ENCODE measurements at regions not wholly inside any gene's neighbourhood (a gene's known extent, or its start where the extent isn't known, plus 50 kb on each side); places are given as distances from the start of the nearest gene placed in this dataset.

DNA sequence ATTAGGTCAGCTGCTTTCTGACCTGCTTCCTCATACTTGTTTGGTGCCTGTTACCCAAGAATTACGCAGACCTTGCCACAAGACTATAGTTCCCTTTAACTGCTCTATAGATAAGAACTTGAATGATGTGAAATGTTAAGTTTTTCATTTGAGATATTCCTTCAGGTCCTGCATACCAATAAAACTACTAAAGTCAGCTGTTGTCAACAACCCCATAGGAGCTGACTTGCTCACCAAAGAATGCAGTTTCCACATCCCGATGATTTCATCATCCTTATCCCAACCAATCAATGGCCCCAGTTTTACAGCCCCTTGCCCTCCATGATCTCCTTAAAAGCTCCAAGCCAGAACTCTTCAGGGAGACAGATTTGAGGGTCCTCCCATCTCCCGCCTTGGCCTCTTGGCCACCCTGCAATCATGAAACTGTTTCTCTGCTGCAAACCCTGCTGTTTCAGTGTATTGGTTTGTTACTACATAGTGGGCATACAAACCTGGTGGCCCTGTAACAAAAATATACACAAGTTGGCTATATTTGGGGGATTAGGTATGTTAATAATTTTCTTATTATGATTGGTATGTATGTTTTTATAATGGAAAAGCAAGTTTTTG lies 396.3 kb upstream of the CHST9 start:
- H3K4me1 ChIP-seq (ENCODE audit: control insufficient read depth, insufficient read depth, low read length), result peaks cover 4% of the 10 kb centered on the region; the same call in 1 of the 2 replicates
- peaks cover 15% of the 10 kb centered on the region for H3K9me3 ChIP-seq (ENCODE audit: control insufficient read depth, insufficient read depth, low read depth, low read length)
- no peaks in the 10 kb centered on the region for H3K36me3 ChIP-seq (ENCODE audit: control insufficient read depth, insufficient read depth, low read length)
- H3K4me3 ChIP-seq (ENCODE audit: low read depth, low read length), result no peak overlapping the region
- H3K27me3 ChIP-seq (ENCODE audit: control insufficient read depth, insufficient read depth, low read length), result no peaks in the 10 kb centered on the region
- H3K27ac ChIP-seq (ENCODE audit: low read depth, low read length), result no peak overlapping the region
- no peak overlapping the region for H3K9ac ChIP-seq (ENCODE audit: low read length)

DNA sequence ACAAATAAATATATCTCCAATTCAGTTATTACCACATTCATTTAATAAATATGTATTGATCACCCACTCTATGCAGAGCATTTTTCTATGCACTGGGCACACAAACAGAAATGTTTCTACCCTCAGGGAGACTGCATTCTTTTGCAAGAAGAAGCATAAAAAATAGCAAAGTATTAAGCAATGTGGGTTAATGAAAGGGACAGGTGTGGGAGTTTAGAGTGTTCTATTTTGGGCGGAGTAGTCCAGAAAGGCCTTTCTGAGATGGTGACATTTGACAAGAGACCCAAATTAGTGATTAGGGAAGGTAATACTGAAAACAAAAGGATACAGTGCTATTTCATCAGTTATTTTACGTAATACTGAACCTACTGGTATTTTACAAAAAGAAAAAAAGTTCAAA lies 394.3 kb upstream of the CHST9 start:
- Histone ChIP-seq H3K4me3 (ENCODE audit: low read depth, low read length) (no peak overlapping the region), H3K9ac (ENCODE audit: low read length) (no peak overlapping the region), H3K4me1 (ENCODE audit: control insufficient read depth, insufficient read depth, low read length) (peaks cover 4% of the 10 kb centered on the region; the same call in 1 of the 2 replicates), H3K27ac (ENCODE audit: low read depth, low read length) (no peak overlapping the region), H3K36me3 (ENCODE audit: control insufficient read depth, insufficient read depth, low read length) (no peaks in the 10 kb centered on the region), H3K27me3 (ENCODE audit: control insufficient read depth, insufficient read depth, low read length) (no peaks in the 10 kb centered on the region), H3K9me3 (ENCODE audit: control insufficient read depth, insufficient read depth, low read depth, low read length) (peaks cover 15% of the 10 kb centered on the region)

DNA sequence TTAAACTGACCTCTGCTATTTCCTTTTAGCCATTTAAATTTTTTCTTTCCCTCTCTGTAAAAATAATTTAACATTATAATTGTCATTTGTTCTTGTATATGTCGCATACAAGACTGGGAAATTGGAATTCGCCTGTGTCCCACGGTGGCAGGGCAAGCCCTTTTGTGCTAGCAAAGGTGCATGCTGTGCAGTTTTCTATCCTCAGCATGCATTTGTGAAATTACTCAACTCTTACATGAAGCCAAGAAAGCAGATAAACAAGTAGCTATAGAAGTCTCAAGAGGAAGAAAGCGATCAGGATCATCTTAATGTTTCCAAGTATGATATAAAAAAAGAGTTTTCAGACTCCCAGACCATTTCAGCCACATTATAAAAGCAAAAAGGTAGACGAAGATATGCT lies 392.6 kb upstream of the CHST9 start:
- H3K9ac ChIP-seq (ENCODE audit: low read length), result no peak overlapping the region
- no peaks in the 10 kb centered on the region for H3K36me3 ChIP-seq (ENCODE audit: control insufficient read depth, insufficient read depth, low read length)
- peaks cover 4% of the 10 kb centered on the region; the same call in 1 of the 2 replicates for H3K4me1 ChIP-seq (ENCODE audit: control insufficient read depth, insufficient read depth, low read length)
- H3K4me3 ChIP-seq (ENCODE audit: low read depth, low read length), result no peak overlapping the region
- H3K9me3 ChIP-seq (ENCODE audit: control insufficient read depth, insufficient read depth, low read depth, low read length), result peaks cover 13% of the 10 kb centered on the region
- H3K27ac ChIP-seq (ENCODE audit: low read depth, low read length), result no peak overlapping the region
- no peaks in the 10 kb centered on the region for H3K27me3 ChIP-seq (ENCODE audit: control insufficient read depth, insufficient read depth, low read length)

DNA sequence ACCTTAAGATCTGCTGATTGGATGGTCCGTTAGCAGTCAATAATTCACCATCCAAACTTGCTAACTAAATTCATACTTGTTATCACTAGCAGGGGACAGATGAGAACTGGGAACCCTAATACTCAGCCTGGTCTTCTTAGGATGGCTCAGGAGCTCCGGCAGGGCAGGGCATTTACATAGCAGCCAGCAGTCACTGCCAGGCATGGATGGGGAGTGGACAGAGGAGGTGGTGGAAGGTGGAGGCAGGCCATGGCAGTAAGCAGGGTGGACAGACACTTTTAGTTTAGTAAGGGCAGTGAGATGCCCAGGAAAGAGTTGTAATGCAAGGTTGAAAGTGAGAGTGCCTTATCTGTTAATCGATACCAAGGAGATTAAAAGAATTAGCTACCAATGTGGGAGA lies 392.2 kb upstream of the CHST9 start:
- Histone ChIP-seq H3K4me1 (ENCODE audit: control insufficient read depth, insufficient read depth, low read length) (peaks cover 4% of the 10 kb centered on the region; the same call in 1 of the 2 replicates), H3K36me3 (ENCODE audit: control insufficient read depth, insufficient read depth, low read length) (no peaks in the 10 kb centered on the region), H3K4me3 (ENCODE audit: low read depth, low read length) (no peak overlapping the region), H3K27ac (ENCODE audit: low read depth, low read length) (no peak overlapping the region), H3K9ac (ENCODE audit: low read length) (no peak overlapping the region), H3K9me3 (ENCODE audit: control insufficient read depth, insufficient read depth, low read depth, low read length) (peaks cover 8% of the 10 kb centered on the region), H3K27me3 (ENCODE audit: control insufficient read depth, insufficient read depth, low read length) (no peaks in the 10 kb centered on the region)

DNA sequence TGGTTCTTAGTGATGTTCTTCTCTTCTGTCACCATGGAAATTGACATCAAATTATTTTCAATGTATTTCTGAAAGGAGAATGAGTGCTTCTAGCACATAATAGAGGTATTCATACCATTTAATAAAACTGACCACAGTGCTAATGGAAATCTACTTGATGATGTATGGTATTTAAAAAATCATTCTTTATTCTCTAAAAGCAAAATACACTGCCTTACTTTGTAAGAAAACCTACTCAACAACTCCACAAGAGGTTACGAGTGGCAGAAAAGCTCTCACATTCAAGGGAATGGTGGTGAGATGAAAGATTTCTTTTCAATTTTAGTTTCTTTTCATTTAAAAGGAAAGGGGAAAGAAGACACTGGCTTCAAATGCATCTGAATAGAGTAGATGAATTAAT lies 382.3 kb upstream of the CHST9 start:
- Histone ChIP-seq H3K36me3 (ENCODE audit: control insufficient read depth, insufficient read depth, low read length) (no peaks in the 10 kb centered on the region), H3K4me1 (ENCODE audit: control insufficient read depth, insufficient read depth, low read length) (peaks cover 9% of the 10 kb centered on the region), H3K9ac (ENCODE audit: low read length) (no peak overlapping the region), H3K27ac (ENCODE audit: low read depth, low read length) (no peak overlapping the region), H3K9me3 (ENCODE audit: control insufficient read depth, insufficient read depth, low read depth, low read length) (peaks cover 8% of the 10 kb centered on the region), H3K4me3 (ENCODE audit: low read depth, low read length) (no peak overlapping the region), H3K27me3 (ENCODE audit: control insufficient read depth, insufficient read depth, low read length) (no peaks in the 10 kb centered on the region)

DNA sequence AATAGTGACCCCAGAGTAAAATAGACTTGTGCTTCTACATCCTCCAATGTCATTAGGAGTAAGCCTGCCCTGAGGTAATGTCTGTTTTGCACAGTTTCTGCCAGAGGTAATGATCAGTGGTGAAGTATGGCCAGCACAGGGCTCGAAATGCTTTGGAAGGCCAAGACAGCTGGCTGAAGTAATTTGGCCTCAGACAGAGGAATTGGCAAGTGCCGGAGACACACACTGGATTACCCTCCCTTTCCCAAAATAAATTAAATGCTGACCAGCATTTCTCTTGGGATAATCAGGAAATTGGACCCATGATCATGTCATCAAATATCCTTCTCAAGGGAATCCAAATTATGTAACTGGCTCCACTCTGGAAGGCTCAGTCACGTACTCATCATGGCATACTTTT lies 379.0 kb upstream of the CHST9 start:
- Histone ChIP-seq H3K9ac (ENCODE audit: low read length) (no peak overlapping the region), H3K4me1 (ENCODE audit: control insufficient read depth, insufficient read depth, low read length) (peaks cover 26% of the 10 kb centered on the region), H3K27me3 (ENCODE audit: control insufficient read depth, insufficient read depth, low read length) (no peaks in the 10 kb centered on the region), H3K27ac (ENCODE audit: low read depth, low read length) (no peak overlapping the region), H3K4me3 (ENCODE audit: low read depth, low read length) (no peak overlapping the region), H3K9me3 (ENCODE audit: control insufficient read depth, insufficient read depth, low read depth, low read length) (peaks cover under 1% of the 10 kb centered on the region), H3K36me3 (ENCODE audit: control insufficient read depth, insufficient read depth, low read length) (no peaks in the 10 kb centered on the region)

DNA sequence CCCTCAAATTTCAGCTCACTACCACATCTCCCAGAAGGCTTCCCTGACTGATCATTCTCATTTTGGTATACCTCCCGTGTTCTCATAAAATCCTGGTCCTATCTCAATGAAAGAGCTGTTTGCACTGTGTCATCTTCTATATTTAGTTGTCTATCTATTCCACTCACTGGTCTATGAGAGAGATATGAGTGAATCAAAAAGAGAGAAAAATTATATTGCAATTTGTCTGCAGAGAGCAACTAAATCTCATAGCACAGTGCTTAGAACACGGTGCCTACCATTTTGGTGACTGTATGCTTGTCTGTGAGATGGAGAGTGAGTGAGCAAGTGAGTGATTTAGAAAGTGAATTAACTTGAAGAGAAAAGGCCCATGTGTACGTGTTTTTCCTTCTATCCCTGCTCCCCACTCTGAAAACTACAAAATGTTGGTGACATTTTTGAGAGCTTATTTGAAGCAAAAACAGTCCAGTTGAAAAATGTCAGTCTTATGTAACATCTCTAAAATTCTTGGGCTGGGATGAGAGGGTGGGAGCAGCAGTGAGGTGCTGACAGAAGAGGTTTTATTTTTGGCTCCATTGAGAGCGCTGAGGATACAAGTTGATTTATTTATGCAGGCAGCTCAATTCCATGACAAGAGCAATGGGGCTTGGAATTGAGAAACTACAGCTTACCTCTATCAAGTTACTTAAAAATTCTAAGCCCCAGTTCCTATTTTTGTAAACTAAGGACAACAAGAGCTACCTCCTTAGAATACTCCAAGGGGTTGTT lies 373.5 kb upstream of the CHST9 start:
- Histone ChIP-seq H3K27me3 (ENCODE audit: control insufficient read depth, insufficient read depth, low read length) (no peaks in the 10 kb centered on the region), H3K4me3 (ENCODE audit: low read depth, low read length) (no peak overlapping the region), H3K4me1 (ENCODE audit: control insufficient read depth, insufficient read depth, low read length) (peaks cover 42% of the 10 kb centered on the region), H3K36me3 (ENCODE audit: control insufficient read depth, insufficient read depth, low read length) (no peaks in the 10 kb centered on the region), H3K9ac (ENCODE audit: low read length) (no peak overlapping the region), H3K27ac (ENCODE audit: low read depth, low read length) (no peak overlapping the region), H3K9me3 (ENCODE audit: control insufficient read depth, insufficient read depth, low read depth, low read length) (peaks cover 13% of the 10 kb centered on the region)

DNA sequence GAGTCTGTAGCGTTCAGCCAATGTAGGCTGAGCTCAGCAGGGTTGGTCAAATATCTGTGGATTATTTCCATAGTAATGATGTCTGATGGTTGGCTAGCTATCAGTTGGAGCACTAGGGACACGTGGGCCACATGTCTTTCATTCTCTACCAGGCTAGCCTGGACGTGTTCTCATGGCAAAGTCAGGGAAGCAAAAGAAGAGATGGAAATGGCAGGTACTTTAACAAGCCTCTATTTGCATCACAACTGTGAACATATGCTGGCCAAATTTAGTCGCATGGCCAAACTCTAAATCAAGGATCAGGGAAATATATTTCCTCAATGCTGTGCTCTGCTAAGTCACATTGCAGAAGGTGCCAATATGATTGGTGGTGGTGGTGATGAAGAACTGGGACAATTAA lies 371.6 kb upstream of the CHST9 start:
- no peak overlapping the region for H3K4me3 ChIP-seq (ENCODE audit: low read depth, low read length)
- H3K27ac ChIP-seq (ENCODE audit: low read depth, low read length), result no peak overlapping the region
- no peak overlapping the region for H3K9ac ChIP-seq (ENCODE audit: low read length)
- peaks cover 13% of the 10 kb centered on the region for H3K9me3 ChIP-seq (ENCODE audit: control insufficient read depth, insufficient read depth, low read depth, low read length)
- H3K4me1 ChIP-seq (ENCODE audit: control insufficient read depth, insufficient read depth, low read length), result peaks cover 27% of the 10 kb centered on the region
- no peaks in the 10 kb centered on the region for H3K27me3 ChIP-seq (ENCODE audit: control insufficient read depth, insufficient read depth, low read length)
- H3K36me3 ChIP-seq (ENCODE audit: control insufficient read depth, insufficient read depth, low read length), result no peaks in the 10 kb centered on the region

DNA sequence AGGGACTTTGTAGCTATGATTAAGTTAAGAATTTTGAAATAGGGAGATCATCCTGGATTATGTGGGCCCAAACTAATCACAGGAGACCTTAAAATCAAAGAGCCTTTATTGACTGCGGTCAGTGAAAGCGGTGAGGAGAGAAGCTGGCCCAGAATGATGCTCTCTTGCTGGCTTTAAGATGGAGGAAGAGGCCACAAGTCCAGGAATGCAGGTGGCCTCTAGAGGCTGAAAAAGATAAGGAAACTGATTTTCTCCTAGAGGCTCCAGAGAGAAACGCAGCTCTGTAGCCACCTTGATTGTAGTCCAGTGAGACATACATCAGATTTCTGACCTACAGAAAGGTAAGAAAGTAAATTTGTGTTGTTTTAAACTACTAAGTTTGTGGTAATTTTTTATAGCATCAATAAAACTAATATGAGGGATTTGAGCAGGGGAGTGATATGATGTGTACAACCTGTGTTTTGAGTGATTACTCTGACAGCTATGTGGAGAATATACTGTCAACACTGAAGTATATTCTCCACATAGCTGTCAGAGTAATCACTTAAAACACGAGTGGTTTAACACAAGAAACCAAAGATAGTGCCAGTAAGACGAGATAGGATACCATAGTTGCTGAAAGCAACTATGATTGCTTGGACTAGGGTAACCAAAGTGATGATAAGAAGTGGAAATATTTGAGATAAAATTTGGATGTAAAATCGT lies 364.4 kb upstream of the CHST9 start:
- Histone ChIP-seq H3K27me3 (ENCODE audit: control insufficient read depth, insufficient read depth, low read length) (no peaks in the 10 kb centered on the region), H3K9me3 (ENCODE audit: control insufficient read depth, insufficient read depth, low read depth, low read length) (peaks cover 7% of the 10 kb centered on the region), H3K36me3 (ENCODE audit: control insufficient read depth, insufficient read depth, low read length) (no peaks in the 10 kb centered on the region), H3K4me1 (ENCODE audit: control insufficient read depth, insufficient read depth, low read length) (no peaks in the 10 kb centered on the region), H3K27ac (ENCODE audit: low read depth, low read length) (no peak overlapping the region), H3K4me3 (ENCODE audit: low read depth, low read length) (no peak overlapping the region), H3K9ac (ENCODE audit: low read length) (no peak overlapping the region)

DNA sequence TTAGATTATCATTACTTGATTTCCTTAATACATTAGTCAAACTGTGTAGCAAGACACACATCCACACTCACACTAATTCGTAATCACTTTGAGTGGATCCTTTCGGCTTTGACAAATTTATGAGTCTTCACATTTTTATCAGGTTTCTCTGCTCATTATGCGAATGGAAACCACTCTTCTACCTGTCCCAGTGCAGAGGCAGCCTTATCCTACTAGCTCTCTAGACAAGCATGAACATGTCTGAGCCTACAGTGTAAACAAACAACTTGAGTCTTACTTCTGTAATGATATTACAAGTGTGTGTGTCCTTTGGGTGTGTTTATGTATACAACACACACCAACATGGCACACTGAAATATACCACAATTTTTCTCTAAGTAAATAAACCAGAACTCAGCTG lies 361.9 kb upstream of the CHST9 start:
- H3K27ac ChIP-seq (ENCODE audit: low read depth, low read length), result no peak overlapping the region
- no peak overlapping the region for H3K4me3 ChIP-seq (ENCODE audit: low read depth, low read length)
- no peak overlapping the region for H3K9ac ChIP-seq (ENCODE audit: low read length)
- H3K36me3 ChIP-seq (ENCODE audit: control insufficient read depth, insufficient read depth, low read length), result no peaks in the 10 kb centered on the region
- H3K9me3 ChIP-seq (ENCODE audit: control insufficient read depth, insufficient read depth, low read depth, low read length), result peaks cover 3% of the 10 kb centered on the region; the same call in 1 of the 2 replicates
- H3K27me3 ChIP-seq (ENCODE audit: control insufficient read depth, insufficient read depth, low read length), result no peaks in the 10 kb centered on the region
- peaks cover 8% of the 10 kb centered on the region; the same call in 1 of the 2 replicates for H3K4me1 ChIP-seq (ENCODE audit: control insufficient read depth, insufficient read depth, low read length)

DNA sequence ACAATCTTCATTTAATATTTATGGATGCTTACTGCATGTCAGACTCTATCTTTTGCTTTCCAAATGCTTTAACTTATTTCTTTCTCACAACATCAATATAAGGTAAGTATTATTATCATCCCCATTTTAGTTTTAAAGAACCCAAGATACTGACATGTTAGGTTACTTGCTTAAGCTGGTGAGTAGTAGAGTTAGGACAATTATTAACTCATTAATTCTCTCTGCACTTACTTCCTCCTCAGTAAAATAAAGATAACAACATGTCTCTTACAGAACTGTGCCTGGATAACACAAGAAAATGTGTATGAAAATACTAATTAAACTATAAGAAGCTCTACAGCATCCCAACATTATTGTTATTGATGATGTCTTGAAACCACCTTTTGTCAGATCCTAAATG lies 359.1 kb upstream of the CHST9 start:
- Histone ChIP-seq H3K27me3 (ENCODE audit: control insufficient read depth, insufficient read depth, low read length) (no peaks in the 10 kb centered on the region), H3K27ac (ENCODE audit: low read depth, low read length) (no peak overlapping the region), H3K36me3 (ENCODE audit: control insufficient read depth, insufficient read depth, low read length) (no peaks in the 10 kb centered on the region), H3K9ac (ENCODE audit: low read length) (no peak overlapping the region), H3K9me3 (ENCODE audit: control insufficient read depth, insufficient read depth, low read depth, low read length) (peaks cover 3% of the 10 kb centered on the region; the same call in 1 of the 2 replicates), H3K4me3 (ENCODE audit: low read depth, low read length) (no peak overlapping the region), H3K4me1 (ENCODE audit: control insufficient read depth, insufficient read depth, low read length) (peaks cover 10% of the 10 kb centered on the region; the same call in 1 of the 2 replicates)

All from HUES6 (cell line).